Neuron (in vitro differentiated cells): ENCODE measurements at regions not wholly inside any gene's neighbourhood (a gene's known extent, or its start where the extent isn't known, plus 50 kb on each side); places are given as distances from the start of the nearest gene placed in this dataset.

ENCODE experiments used
- H2AFZ ChIP-seq: one replicate; pipeline ENCODE4 v1.6.1; 2013; ENCODE audit warnings: low read depth, mild to moderate bottlenecking, inconsistent platforms, low read length, moderate library complexity
- H3K27me3 ChIP-seq: one replicate; pipeline ENCODE4 v1.6.1; 2013; ENCODE audit warnings: low read length; ENCODE audit not compliant: insufficient read depth
- H3K36me3 ChIP-seq: one replicate; pipeline ENCODE4 v1.6.1; 2013; ENCODE audit warnings: low read length; ENCODE audit not compliant: insufficient read depth
- H3K4me1 ChIP-seq: one replicate; pipeline ENCODE4 v1.6.1; 2013; ENCODE audit warnings: low read length; ENCODE audit not compliant: insufficient read depth
- H3K4me3 ChIP-seq: 2 replicates; pipeline ENCODE4 v1.5.1; 2013; ENCODE audit warnings: mild to moderate bottlenecking, low read length, moderate library complexity
- H3K9me3 ChIP-seq: one replicate; pipeline ENCODE4 v1.6.1; 2013; ENCODE audit warnings: low read length

DNA sequence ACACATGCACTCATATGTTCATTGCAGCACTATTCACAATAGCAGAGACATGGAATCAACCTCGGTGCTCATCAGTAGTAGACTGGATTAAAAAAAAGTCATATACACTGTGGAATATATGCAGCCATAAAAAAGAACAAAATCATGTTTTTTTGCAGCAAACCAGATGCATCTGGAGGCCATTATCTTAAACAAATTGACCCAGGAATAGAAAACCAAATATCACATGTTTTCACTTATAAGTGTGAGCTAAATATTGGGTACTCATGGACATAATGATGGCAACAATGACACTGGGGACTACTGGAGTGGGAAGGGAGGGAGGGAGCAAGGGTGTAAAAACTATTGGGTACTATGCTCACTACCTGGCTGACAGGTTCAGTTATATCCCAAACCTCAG, 792.6 kb downstream of the EPHA4 start:
- no peak overlapping the region for H2AFZ ChIP-seq
- no peaks in the 10 kb centered on the region for H3K9me3 ChIP-seq
- no peaks in the 10 kb centered on the region for H3K27me3 ChIP-seq
- peaks cover 8% of the 10 kb centered on the region for H3K4me1 ChIP-seq
- no peaks in the 10 kb centered on the region for H3K36me3 ChIP-seq
- H3K4me3 ChIP-seq: no peak overlapping the region

DNA sequence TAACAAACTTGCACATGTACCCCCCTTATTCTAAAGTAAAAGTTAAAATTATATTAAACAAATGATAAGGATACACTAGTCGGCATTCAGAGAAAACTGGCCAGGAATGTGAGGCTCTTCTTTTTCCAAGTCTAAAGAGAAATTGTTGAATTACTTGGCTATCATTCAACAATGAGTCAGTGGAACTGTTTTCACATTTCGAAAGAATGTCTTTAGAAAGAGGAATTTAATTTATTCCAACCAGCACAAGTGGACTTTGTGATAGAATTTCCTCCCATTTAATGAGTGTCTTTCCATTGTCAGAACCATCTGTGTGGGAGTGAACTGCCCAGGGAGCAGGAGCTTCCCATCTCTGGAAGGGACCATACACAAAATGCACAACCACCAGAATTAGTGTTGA, 792.2 kb downstream of the EPHA4 start:
- H2AFZ ChIP-seq: no peak overlapping the region
- no peaks in the 10 kb centered on the region for H3K9me3 ChIP-seq
- H3K4me1 ChIP-seq: peaks cover 8% of the 10 kb centered on the region
- no peaks in the 10 kb centered on the region for H3K36me3 ChIP-seq
- no peak overlapping the region for H3K4me3 ChIP-seq
- no peaks in the 10 kb centered on the region for H3K27me3 ChIP-seq

DNA sequence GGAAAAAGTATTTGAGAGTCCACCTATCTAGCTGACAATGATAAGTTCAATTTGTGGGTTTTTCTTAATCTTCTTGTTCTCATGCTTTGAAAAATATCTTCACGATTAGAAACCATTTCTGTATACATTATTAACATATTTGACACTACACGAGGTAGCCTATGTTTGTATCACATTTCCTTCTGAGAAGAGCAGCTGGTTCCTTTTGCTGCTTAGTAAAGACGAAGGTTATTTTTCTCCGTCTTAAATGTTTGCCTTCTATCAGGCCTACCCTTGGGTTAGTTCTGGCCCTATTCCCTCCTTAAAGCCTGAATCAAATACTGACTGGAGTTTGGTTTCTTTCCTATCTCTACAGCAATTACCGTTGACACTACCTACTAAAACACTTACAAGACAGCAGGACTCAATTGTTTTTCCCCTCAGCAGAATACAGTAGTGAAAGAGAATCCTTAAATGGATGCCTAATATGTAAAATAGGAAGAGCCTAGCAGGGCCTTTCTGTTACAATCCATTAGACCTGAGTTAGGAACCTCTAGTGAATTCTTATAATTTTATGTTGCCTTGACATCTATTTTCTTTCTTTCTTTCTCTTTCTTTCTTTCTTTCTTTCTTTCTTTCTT, 790.4 kb downstream of the EPHA4 start:
- Histone ChIP-seq H3K9me3 (no peaks in the 10 kb centered on the region), H3K4me3 (no peak overlapping the region), H2AFZ (no peak overlapping the region), H3K27me3 (no peaks in the 10 kb centered on the region), H3K36me3 (no peaks in the 10 kb centered on the region), H3K4me1 (peaks cover 8% of the 10 kb centered on the region)

DNA sequence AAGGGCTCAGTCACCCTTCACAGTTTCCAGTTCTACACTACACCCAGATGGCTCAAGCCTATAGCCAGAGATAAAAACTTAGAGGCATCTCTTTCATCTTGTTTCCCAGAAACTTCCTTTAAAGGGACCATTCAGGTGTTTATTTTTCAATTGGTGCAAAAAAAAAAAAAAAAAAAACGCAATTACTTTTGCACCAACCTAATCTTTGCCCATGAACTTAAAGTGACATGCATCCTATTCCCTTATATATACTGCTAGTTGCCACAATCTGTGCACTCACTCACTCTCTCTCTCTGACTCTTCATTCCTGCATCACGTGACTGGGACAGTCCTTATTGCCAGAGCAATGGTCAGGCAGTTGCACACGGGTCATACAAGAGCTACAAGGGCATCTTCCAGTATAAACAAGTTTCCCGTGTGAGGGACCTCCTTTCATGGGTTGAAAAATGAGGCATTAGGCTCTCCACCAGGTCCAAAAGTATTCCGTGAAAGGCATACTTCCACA, 789.4 kb downstream of the EPHA4 start:
- H2AFZ ChIP-seq: no peak overlapping the region
- H3K4me3 ChIP-seq: no peak overlapping the region
- no peaks in the 10 kb centered on the region for H3K27me3 ChIP-seq
- H3K4me1 ChIP-seq: peaks cover 8% of the 10 kb centered on the region
- no peaks in the 10 kb centered on the region for H3K36me3 ChIP-seq
- H3K9me3 ChIP-seq: no peaks in the 10 kb centered on the region

DNA sequence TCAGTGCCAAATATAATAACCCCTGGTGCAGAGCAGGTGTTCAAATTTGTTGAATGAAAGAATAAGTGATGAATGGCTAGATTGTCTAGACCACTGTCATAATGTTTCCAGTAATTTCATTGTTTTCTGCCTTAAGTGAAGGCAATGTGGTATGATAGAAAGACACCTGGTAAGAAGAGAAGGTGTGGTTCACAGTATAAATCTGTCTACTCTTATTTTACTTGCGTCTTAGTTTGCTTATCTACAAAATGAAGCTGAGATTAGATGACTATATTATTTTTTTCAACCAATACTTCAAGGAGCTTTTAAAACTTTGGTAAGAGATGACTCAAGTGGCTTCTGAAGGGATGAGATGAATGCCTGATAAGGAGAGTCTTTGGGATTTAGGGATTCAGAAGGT, 788.4 kb downstream of the EPHA4 start:
- no peak overlapping the region for H2AFZ ChIP-seq
- no peaks in the 10 kb centered on the region for H3K9me3 ChIP-seq
- H3K36me3 ChIP-seq: no peaks in the 10 kb centered on the region
- H3K4me3 ChIP-seq: no peak overlapping the region
- H3K27me3 ChIP-seq: no peaks in the 10 kb centered on the region
- H3K4me1 ChIP-seq: peaks cover 8% of the 10 kb centered on the region

DNA sequence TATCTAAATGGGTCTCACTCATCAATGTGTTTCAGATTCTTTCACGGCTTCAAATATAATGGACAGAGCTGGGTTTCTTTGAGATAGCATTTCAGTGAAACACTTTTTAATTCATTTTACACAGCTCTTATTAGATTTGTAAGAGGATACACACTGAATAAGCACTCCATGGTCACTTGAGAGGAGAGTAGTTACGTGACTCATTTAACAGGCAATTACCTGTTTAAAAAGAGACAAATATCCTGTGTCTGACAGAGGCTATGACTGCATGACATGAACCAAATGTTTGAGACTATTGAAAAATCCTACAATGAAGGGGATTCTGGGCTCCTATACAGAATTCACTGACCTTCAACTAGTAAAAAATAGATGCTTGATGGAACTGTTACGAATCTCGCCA, 786.9 kb downstream of the EPHA4 start:
- H3K4me3 ChIP-seq: no peak overlapping the region
- no peak overlapping the region for H2AFZ ChIP-seq
- H3K27me3 ChIP-seq: no peaks in the 10 kb centered on the region
- H3K4me1 ChIP-seq: peaks cover 2% of the 10 kb centered on the region
- no peaks in the 10 kb centered on the region for H3K9me3 ChIP-seq
- H3K36me3 ChIP-seq: no peaks in the 10 kb centered on the region

DNA sequence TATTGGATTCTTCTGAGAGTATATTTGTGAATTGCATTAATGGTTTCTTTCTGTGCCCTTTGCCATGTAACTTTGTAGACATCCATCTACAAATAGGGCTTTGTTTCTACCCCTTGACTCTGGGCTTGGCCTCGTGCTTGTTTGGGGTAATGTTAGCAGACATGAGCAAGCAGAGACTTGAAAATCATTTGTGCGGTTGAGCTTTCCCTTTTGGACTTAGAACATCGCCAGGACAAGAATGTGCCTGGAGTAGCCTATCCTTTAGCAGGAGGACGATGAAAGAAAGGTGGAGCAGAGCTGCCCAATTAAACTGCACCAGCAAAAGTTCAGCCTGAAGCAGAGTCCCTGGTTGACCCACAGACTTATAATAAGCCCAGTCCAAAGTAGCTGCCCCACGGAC, 785.9 kb downstream of the EPHA4 start:
- no peak overlapping the region for H2AFZ ChIP-seq
- no peaks in the 10 kb centered on the region for H3K9me3 ChIP-seq
- H3K27me3 ChIP-seq: no peaks in the 10 kb centered on the region
- H3K36me3 ChIP-seq: no peaks in the 10 kb centered on the region
- H3K4me3 ChIP-seq: no peak overlapping the region
- H3K4me1 ChIP-seq: no peaks in the 10 kb centered on the region

DNA sequence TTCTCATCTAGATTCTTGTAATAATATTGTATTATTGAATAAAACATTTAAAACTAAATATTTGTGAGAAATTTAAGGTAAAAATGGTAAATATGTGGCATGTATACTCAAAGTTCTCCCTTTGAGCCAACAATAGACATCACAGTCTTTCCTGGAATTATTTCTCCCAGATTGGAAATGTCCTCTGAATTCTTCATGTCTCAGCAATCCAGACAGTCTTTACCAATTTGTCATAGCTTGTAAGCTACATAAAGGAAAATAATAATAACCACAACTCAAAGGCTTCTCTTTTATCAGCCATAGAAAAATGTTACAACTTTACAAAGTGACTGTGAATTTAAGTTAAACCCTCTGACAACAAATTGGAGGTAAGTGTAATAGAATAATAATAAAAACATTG, 784.9 kb downstream of the EPHA4 start:
- Histone ChIP-seq H2AFZ (no peak overlapping the region), H3K4me3 (no peak overlapping the region), H3K27me3 (no peaks in the 10 kb centered on the region), H3K36me3 (no peaks in the 10 kb centered on the region), H3K4me1 (no peaks in the 10 kb centered on the region), H3K9me3 (no peaks in the 10 kb centered on the region)

DNA sequence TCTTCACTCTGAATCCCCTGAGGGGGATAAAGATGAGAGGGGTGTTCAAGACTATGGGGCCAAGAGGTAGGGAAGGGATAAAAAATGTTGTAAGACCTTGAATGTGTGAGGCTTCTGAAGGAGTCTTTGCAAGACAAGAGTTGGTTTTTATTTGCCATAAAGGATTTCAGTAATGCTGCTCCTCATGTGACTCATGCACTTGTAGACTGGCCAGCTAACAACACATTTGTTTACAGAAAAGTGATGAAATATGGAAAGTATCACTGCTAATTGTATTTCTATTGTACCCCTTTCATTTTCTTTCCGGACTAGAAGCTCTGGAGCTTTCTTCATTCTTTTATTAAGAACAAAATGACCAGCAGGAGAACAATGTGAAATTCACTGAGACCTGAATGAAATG, 782.1 kb downstream of the EPHA4 start:
- H3K9me3 ChIP-seq: no peaks in the 10 kb centered on the region
- H3K4me3 ChIP-seq: no peak overlapping the region
- H3K36me3 ChIP-seq: no peaks in the 10 kb centered on the region

DNA sequence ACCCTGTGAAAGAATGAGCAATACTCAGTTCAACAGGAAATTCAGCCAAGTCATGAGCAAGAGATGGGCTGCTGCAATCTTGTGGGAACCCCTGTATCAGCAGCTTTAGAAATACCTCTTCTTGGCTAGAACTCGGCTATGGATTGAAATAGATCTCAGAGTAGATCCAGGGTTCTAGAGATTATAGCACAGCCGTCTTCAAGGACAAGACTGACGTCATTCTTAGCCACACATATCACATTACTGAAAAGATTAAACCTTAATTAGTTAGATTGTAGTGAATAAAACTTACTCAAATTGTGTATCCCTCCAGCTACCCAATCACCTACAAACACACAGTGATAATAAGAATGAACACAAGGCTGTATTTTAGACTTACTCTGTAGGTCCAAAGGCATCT, 776.4 kb downstream of the EPHA4 start:
- no peaks in the 10 kb centered on the region for H3K27me3 ChIP-seq
- no peaks in the 10 kb centered on the region for H3K9me3 ChIP-seq
- H3K4me1 ChIP-seq: no peaks in the 10 kb centered on the region
- H3K36me3 ChIP-seq: no peaks in the 10 kb centered on the region
- H2AFZ ChIP-seq: no peak overlapping the region
- no peak overlapping the region for H3K4me3 ChIP-seq

More for the DNA sequence above, 782.1 kb downstream of the EPHA4 start:
- Histone ChIP-seq H3K27me3 (no peaks in the 10 kb centered on the region), H2AFZ (no peak overlapping the region), H3K4me1 (no peaks in the 10 kb centered on the region)

DNA sequence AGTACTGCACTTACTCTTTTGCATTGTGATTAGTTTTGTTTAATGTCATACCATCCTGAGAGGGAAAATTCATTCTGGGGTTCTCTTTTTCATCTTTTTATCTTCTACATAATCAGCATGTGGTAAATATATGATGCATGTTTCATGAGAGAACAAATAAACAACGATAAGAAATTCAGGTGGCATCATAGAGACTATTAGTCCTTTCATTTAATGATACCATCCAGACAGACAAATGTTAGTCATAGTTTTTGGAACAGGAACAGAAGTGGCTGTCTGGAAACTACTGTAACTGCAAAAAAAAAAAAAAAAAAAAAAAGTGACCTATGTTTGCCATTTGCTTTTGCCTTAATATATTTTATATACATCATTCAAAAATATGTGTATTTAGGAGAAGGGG, 761.0 kb downstream of the EPHA4 start:
- H3K9me3 ChIP-seq: no peaks in the 10 kb centered on the region

DNA sequence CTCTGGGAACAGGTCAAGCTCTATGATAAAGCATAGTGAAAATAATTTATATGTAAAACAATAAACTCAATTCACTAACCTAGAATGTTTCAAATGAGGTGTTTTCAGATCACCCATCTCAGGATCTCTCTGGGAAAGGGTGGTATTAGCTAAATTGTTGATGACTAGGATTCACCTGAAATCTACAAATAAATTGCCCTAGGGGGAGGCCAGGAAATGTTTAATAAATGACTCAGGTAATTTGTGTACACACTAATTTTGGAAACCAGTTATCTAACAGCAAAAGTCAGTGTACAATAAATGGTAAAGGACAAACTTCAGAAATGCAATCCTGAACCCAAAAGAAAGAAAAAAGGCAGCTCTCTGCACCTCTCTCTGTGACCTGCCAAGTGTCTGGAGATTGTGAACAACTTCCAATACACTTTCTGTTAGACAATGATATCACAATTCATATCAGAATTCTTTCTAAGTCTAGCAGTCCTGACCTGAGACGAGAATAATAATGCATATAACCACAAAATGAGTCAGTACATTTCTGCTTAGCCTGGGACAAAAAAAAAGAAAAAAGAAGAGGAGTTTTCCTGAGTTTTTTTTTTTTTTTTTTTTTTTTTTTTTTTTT, 760.0 kb downstream of the EPHA4 start:
- H3K27me3 ChIP-seq: no peaks in the 10 kb centered on the region
- no peaks in the 10 kb centered on the region for H3K9me3 ChIP-seq
- H3K36me3 ChIP-seq: no peaks in the 10 kb centered on the region
- H3K4me1 ChIP-seq: no peaks in the 10 kb centered on the region
- H3K4me3 ChIP-seq: no peak overlapping the region
- H2AFZ ChIP-seq: no peak overlapping the region

More for the DNA sequence above, 761.0 kb downstream of the EPHA4 start:
- H3K4me1 ChIP-seq: no peaks in the 10 kb centered on the region
- H3K27me3 ChIP-seq: no peaks in the 10 kb centered on the region
- no peak overlapping the region for H3K4me3 ChIP-seq
- no peak overlapping the region for H2AFZ ChIP-seq
- no peaks in the 10 kb centered on the region for H3K36me3 ChIP-seq

DNA sequence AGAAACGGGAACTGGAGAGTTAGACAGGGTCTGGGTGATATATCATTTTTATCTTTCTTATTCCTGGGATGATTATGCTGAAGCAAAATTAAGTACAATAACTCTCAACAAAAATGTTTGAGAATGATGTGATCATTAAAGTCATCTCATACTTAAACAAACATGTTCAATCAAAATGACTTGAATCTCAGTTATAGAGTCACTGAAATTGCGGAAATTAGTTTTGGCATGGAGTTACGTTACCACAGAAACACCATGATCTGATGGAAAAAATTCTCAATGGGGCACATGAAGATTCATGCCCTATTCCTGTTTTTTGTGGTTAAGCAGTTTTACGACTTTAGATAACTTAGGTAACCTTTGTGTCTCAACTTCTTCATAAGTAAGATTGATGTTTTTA, 757.7 kb downstream of the EPHA4 start:
- Histone ChIP-seq H3K9me3 (no peaks in the 10 kb centered on the region), H2AFZ (no peak overlapping the region), H3K27me3 (no peaks in the 10 kb centered on the region), H3K4me3 (no peak overlapping the region), H3K4me1 (no peaks in the 10 kb centered on the region), H3K36me3 (no peaks in the 10 kb centered on the region)

DNA sequence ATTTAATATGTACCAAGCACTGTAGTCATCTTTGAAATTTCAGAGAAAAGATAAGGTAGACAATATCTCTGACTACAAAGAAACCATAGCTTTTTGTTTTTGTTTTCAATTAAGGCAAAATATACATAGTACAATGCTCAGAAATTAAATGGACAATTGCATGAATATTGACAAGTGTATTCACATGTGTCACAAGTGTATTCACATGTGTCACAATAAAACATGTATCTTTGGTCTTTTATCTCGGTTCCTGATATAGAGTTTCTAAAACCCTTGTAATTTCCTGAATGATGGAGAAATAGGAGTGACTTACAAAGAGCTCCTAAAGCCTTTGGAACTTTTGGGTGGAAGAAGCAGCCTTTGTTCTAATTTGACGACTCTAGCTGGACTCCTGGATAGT, 756.4 kb downstream of the EPHA4 start:
- no peaks in the 10 kb centered on the region for H3K36me3 ChIP-seq
- no peaks in the 10 kb centered on the region for H3K9me3 ChIP-seq
- H3K27me3 ChIP-seq: no peaks in the 10 kb centered on the region
- H2AFZ ChIP-seq: no peak overlapping the region
- no peaks in the 10 kb centered on the region for H3K4me1 ChIP-seq
- H3K4me3 ChIP-seq: no peak overlapping the region
